ENCODE measurements at regions not wholly inside any gene's neighbourhood (a gene's known extent, or its start where the extent isn't known, plus 50 kb on each side); places are given as distances from the start of the nearest gene placed in this dataset.

GRCh38 chr1:96524100-96524499 is 197.5 kb upstream of the PTBP2 start:
- Histone ChIP-seq H4K20me1 (replicated peaks; ENCODE audit: control insufficient read depth, extremely low read depth, insufficient read depth, low read length) (no peaks in the 10 kb centered on the region), H3K9me1 (replicated peaks; ENCODE audit: control insufficient read depth, extremely low read depth, insufficient read depth, low read length) (no peaks in the 10 kb centered on the region), H3K4me2 (ENCODE audit: insufficient read depth, low read length) (no peak overlapping the region), H3K4me1 (ENCODE audit: control insufficient read depth, extremely low read depth, insufficient read depth, low read length) (no peaks in the 10 kb centered on the region), H2AFZ (ENCODE audit: low read depth, low read length) (no peak overlapping the region), H3K4me3 (replicated peaks in 1 of 3; ENCODE audit: insufficient read depth in 1 of 3, low read depth in 1 of 3, low read length in 3 of 3) (no peak overlapping the region), H3K9ac (replicated peaks; ENCODE audit: extremely low read depth, insufficient read depth, low read length) (no peak overlapping the region), H3K27me3 (ENCODE audit: control insufficient read depth in 2 of 2, insufficient read depth in 2 of 2, low read length in 2 of 2) (no peaks in the 10 kb centered on the region), H3K9me3 (replicated peaks; ENCODE audit: control insufficient read depth, insufficient read depth, low read length) (no peaks in the 10 kb centered on the region), H3K27ac (ENCODE audit: insufficient read depth, low read depth, low read length) (no peak overlapping the region), H3K36me3 (ENCODE audit: control insufficient read depth in 2 of 2, extremely low read depth in 1 of 2, insufficient read depth in 2 of 2, low read length in 2 of 2) (no peaks in the 10 kb centered on the region), H3K79me2 (ENCODE audit: control insufficient read depth, insufficient read depth, low read length) (no peaks in the 10 kb centered on the region)
- no TSS peak for BruUV-seq (replicated peaks)
- FAIRE-seq: peak; percentile 40
- DNase-seq (ENCODE audit: low read depth, low spot score): no peak
- intact Hi-C loops (cut with micrococcal nuclease): no loop called here
- no peak for TF ChIP-seq FOS (IDR thresholded peaks at IDR 0.05; ENCODE audit: borderline replicate concordance, insufficient read depth, low read length)
- TF ChIP-seq POLR2A (IDR thresholded peaks at IDR 0.05; ENCODE audit: low read depth, low read length): no peak
- TF ChIP-seq CTCF (IDR thresholded peaks at IDR 0.05; ENCODE audit: extremely low read depth in 1 of 2, insufficient read depth in 1 of 2, low read depth in 1 of 2, low read length in 2 of 2): no peak
- no peak for TF ChIP-seq MAX (IDR thresholded peaks at IDR 0.05; ENCODE audit: insufficient read depth, insufficient read length)
- no peak for TF ChIP-seq MYC (IDR thresholded peaks at IDR 0.05; ENCODE audit: low read depth, low read length)
- no peak for TF ChIP-seq GATA2 (IDR thresholded peaks at IDR 0.05; ENCODE audit: insufficient read depth, insufficient read length, low read depth, low read length)
- TF ChIP-seq JUN (IDR thresholded peaks at IDR 0.05; ENCODE audit: borderline replicate concordance, insufficient read depth, insufficient read length, low read depth): no peak
- no peak for TF ChIP-seq POLR2AphosphoS5 (IDR thresholded peaks at IDR 0.05; ENCODE audit: insufficient read depth, low read depth, low read length)
- ChIA-PET CTCF (interaction anchor here (0.9 to 1.6 kb wide), 2 partner anchors 177 to 288 kb away, joined by 4 to 7 read pairs; no protein-coding TSS in a partner anchor), POLR2A (no interaction called here)
- dilution Hi-C loops (cut with MboI; ENCODE audit: extremely low pct_ligation_motif_present, low sequenced_read_pairs): no loop called here

Measured in endothelial cell of umbilical vein (primary cell).